NCI-H1092 (cell line): ENCODE measurements at regions not wholly inside any gene's neighbourhood (a gene's known extent, or its start where the extent isn't known, plus 50 kb on each side); places are given as distances from the start of the nearest gene placed in this dataset.
"Not testable (repeated sequence)": the region's sequence is repeated elsewhere in the genome, so short reads cannot be mapped to it uniquely, and the experiment has no call there.

Experiments used
- DNase-seq: peaks from one replicate; lab custom pipeline; 2025; lab: John Stamatoyannopoulos, UW

GRCh38 chr10:46204482-46205102 lies 82.2 kb upstream of the ANTXRL start:
- not testable (repeated sequence) for DNase-seq

GRCh38 chr10:46210427-46210826 lies 76.4 kb upstream of the ANTXRL start:
- DNase-seq = not testable (repeated sequence)

- no peak for DNase-seq
Observed at GRCh38 chr10:46215426-46215825, 71.4 kb upstream of the ANTXRL start.

GRCh38 chr10:46216003-46216634 lies 70.7 kb upstream of the ANTXRL start:
- no peak for DNase-seq

- no peak for DNase-seq
Observed at GRCh38 chr10:46216836-46217751, 69.7 kb upstream of the ANTXRL start.

- DNase-seq = no peak
Observed at GRCh38 chr10:46217752-46218453, 68.9 kb upstream of the ANTXRL start.

GRCh38 chr10:46218921-46219320 lies 67.9 kb upstream of the ANTXRL start:
- no peak for DNase-seq

GRCh38 chr10:46219431-46219990 lies 67.3 kb upstream of the ANTXRL start:
- DNase-seq = not testable (repeated sequence)

GRCh38 chr10:46220187-46220586 lies 66.6 kb upstream of the ANTXRL start:
- no peak for DNase-seq

GRCh38 chr10:46220872-46221538 lies 65.8 kb upstream of the ANTXRL start:
- DNase-seq = no peak

- DNase-seq = no peak
Observed at GRCh38 chr10:46222364-46222935, 64.3 kb upstream of the ANTXRL start.

- DNase-seq = no peak
Observed at GRCh38 chr10:46223064-46223480, 63.7 kb upstream of the ANTXRL start.

- no peak for DNase-seq
Observed at GRCh38 chr10:46223626-46224413, 63.0 kb upstream of the ANTXRL start.

- DNase-seq = no peak
Observed at GRCh38 chr10:46224414-46224682, 62.4 kb upstream of the ANTXRL start.

GRCh38 chr10:46225597-46225996 lies 61.2 kb upstream of the ANTXRL start:
- no peak for DNase-seq

- no peak for DNase-seq
Observed at GRCh38 chr10:46226232-46226631, 60.6 kb upstream of the ANTXRL start.

GRCh38 chr10:46226900-46227558 lies 59.8 kb upstream of the ANTXRL start:
- DNase-seq = no peak

GRCh38 chr10:46227571-46227935 lies 59.2 kb upstream of the ANTXRL start:
- DNase-seq = no peak

GRCh38 chr10:46227936-46228562 lies 58.7 kb upstream of the ANTXRL start:
- DNase-seq = no peak
